ENCODE measurements at regions not wholly inside any gene's neighbourhood (a gene's known extent, or its start where the extent isn't known, plus 50 kb on each side); places are given as distances from the start of the nearest gene placed in this dataset.

DNA sequence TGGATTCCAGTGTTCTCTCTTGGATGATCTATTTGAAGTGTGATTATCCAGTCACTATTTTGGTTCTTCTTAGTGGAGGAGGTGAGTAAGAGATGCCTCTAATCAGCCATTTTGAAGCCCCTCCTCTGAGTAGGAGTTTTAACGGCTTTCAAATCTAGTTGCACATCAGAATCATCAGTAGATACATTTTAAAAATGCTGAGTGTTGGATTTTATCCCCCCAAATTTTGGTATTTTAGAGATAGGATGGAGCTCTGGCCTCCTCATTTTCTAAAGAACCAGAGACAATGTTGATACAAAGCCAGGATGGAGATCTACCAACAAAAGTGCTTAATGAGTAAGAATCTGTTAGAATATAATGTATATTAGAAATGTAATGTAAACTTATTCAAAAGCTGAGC, 1061.0 kb upstream of the WWC1 start:
- no peak overlapping the region for H3K27ac ChIP-seq
- TF ChIP-seq, protein P1, sequence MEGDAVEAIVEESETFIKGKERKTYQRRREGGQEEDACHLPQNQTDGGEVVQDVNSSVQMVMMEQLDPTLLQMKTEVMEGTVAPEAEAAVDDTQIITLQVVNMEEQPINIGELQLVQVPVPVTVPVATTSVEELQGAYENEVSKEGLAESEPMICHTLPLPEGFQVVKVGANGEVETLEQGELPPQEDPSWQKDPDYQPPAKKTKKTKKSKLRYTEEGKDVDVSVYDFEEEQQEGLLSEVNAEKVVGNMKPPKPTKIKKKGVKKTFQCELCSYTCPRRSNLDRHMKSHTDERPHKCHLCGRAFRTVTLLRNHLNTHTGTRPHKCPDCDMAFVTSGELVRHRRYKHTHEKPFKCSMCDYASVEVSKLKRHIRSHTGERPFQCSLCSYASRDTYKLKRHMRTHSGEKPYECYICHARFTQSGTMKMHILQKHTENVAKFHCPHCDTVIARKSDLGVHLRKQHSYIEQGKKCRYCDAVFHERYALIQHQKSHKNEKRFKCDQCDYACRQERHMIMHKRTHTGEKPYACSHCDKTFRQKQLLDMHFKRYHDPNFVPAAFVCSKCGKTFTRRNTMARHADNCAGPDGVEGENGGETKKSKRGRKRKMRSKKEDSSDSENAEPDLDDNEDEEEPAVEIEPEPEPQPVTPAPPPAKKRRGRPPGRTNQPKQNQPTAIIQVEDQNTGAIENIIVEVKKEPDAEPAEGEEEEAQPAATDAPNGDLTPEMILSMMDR (IDR thresholded peaks at IDR 0.05) = no peak
- no peak for TF ChIP-seq ZFX (IDR thresholded peaks at IDR 0.05; ENCODE audit: borderline replicate concordance)

DNA sequence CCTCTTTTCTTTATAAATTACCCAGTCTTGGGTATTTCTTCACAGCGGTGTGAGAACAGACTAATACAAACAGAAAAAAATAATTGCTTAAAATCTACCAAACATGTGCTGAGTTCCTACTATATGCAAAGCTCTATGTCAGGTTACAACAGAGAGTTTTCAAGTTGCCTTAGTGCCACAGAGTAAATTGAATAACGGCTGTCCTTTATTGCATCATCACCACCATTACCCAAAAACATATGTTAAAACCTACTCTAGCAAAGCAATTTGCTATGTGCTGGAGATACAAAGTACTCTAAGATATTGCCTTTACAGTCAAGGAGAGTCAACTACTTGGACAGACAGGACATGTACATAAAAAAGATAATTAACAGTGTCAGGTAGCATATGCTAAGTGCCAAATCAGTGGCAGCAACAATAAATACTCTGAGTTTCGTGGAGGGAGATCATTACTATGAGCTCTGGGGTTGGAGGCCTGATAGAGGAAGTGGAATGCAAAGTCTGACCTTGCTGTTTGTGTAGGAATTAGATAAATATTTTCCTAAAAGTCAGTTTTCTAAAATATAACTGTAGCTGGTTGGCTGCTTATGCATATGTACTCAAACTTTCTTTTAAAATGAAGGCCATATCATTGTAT, 1058.7 kb upstream of the WWC1 start:
- no peak overlapping the region for H3K27ac ChIP-seq
- TF ChIP-seq, protein P1 (IDR thresholded peaks at IDR 0.05) = no peak
- TF ChIP-seq ZFX (IDR thresholded peaks at IDR 0.05; ENCODE audit: borderline replicate concordance) = no peak

DNA sequence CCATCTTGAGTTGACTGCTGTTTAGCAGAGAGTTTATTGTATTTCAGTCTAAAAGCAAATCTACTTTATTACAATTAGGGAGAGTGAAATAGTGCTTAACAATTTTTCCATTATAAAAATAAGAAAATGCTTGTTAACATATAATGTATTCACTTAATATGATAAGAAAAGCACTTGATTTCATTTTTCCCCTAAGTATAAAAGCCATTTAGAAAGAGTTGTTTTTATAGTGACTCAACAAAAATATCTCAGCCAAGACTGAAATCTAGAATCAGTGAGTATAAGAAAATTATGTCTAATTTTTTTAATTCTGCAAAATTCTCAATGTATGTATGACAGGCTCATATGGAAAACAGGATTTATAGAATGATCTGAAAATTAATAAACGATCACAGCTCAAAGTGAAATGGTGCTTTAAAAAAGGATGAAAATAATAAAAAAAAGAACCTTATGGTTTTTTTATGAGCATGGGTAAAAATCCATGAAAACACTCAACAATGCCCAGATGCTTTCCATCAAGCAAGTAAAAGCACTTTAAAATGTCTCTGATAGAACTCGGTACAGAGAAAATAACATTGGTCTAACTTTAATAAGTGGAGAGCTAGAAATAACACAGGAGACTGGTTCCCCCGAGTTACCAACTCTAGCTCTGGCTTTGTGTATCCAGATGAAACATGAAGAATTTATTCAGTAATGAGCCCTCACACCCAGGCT, 1057.8 kb upstream of the WWC1 start:
- no peak overlapping the region for H3K27ac ChIP-seq
- TF ChIP-seq, protein P1 (IDR thresholded peaks at IDR 0.05) = no peak
- no peak for TF ChIP-seq ZFX (IDR thresholded peaks at IDR 0.05; ENCODE audit: borderline replicate concordance)

DNA sequence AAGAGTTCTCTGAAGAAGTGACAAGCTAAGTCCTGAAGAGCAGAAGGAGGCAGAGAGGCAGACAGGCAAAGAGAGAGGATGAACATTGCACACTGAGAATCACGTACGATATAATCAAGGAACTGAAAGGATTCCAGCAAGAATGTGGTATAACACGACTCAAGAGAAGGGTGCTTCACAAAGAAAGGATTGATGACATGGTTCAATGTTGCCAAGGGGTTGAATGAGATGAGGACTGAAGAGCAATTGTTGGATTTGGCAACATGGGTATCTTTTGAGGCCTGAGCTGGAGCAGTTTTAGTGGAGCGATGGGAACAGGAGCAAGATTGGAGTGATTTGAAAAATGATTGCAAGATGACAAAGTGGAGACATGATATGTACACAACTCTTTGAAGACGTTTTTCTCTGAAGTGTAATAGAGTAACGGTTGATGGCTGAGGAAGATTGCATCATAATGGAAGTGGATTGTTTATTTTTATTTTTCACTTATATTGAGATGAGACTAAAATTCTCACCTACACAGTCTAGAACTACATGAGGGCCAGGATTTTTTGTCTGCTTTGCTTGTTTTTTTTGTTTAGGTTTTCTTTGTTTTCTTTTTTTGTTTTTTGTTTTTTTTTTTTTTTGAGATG, 1049.9 kb upstream of the WWC1 start:
- no peak overlapping the region for H3K27ac ChIP-seq
- no peak for TF ChIP-seq ZFX (IDR thresholded peaks at IDR 0.05; ENCODE audit: borderline replicate concordance)
- TF ChIP-seq, protein P1 (IDR thresholded peaks at IDR 0.05) = no peak

DNA sequence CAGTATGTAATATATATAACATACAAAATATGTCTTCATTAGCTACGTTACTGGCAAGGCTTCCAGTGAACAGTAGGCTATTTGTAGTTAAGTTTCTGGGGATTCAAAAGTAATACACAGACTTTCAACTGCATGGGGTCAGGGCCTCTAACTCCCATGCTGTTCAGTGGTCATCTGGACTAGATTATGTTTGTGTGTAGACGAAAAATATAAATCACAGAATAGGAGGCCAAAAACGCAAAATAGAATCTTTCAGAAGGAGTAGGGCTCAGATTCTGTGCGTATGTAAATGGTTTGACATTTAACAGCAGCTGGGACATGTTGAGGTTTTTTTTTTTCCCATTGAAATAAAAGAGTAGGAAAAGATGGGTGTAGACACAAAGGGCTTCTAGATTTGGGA, 1048.7 kb upstream of the WWC1 start:
- TF ChIP-seq, protein P1 (IDR thresholded peaks at IDR 0.05) = no peak
- no peak for TF ChIP-seq ZFX (IDR thresholded peaks at IDR 0.05; ENCODE audit: borderline replicate concordance)
- no peak overlapping the region for H3K27ac ChIP-seq

DNA sequence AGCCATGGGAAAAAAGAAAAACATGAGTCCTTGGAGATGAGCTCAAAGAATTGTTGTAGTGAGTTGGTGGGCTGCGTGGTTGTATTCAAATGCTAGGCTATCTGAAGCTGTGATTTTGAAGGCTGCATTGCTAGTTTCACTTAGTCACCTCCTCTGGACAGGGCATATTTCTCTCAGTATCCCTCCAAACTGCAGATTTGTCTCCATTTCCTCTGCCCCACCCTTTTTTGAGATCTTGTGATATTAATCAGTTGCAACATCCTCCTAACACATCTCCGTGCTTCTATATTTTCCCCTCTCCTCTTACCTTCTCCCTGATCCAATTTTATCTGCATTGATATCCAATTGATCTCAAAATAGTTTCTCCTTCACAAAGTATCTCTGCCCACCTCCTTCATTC, 1048.0 kb upstream of the WWC1 start:
- no peak for TF ChIP-seq ZFX (IDR thresholded peaks at IDR 0.05; ENCODE audit: borderline replicate concordance)
- TF ChIP-seq, protein P1 (IDR thresholded peaks at IDR 0.05) = no peak

DNA sequence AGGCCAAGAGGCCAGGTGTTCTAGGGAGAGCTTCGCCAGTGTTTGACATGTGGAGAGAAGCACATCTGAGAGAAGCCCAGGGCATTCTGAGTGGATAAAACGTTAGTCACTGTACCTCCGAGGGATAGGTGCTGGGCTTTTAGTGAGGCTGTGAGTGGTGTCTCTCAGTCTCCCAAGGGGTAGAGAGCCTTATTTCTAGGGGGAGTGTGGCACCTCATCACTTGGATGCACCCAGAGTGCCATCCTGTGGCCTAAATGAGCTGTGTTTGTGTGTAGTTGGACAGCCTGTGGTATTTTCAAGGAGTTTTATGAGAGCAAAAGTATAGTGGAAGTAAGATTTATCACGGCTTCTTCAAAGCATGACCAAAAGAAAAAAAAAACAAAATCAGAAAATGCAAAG, 1046.9 kb upstream of the WWC1 start:
- peak overlapping the region; percentile 22 for H3K27ac ChIP-seq

More for the DNA sequence above, 1048.0 kb upstream of the WWC1 start:
- H3K27ac ChIP-seq = no peak overlapping the region

More for the DNA sequence above, 1046.9 kb upstream of the WWC1 start:
- no peak for TF ChIP-seq ZFX (IDR thresholded peaks at IDR 0.05; ENCODE audit: borderline replicate concordance)
- TF ChIP-seq, protein P1 (IDR thresholded peaks at IDR 0.05) = peak; percentile 57
